Central memory CD8-positive, alpha-beta T cell (primary cell): ENCODE measurements at regions not wholly inside any gene's neighbourhood (a gene's known extent, or its start where the extent isn't known, plus 50 kb on each side); places are given as distances from the start of the nearest gene placed in this dataset.

Experiments
- ATAC-seq: fragments of 150-1000 bp; cut with Tn5 transposase; replicated peaks from 2 replicates; pipeline ENCODE4 v1.10.0; 2022; ENCODE audit warnings: mild to moderate bottlenecking, moderate FRiP score, moderate number of reproducible peaks; ENCODE audit not compliant: poor library complexity, severe bottlenecking; ENCODE audit errors: extremely low read depth
- DNase-seq, 2 donors: peaks; one replicate each; pipeline ENCODE4 v3.0.0; 2021; ENCODE audit warnings: low spot score in 2 of 2
- H3K27ac Mint-ChIP-seq: one replicate; pipeline ENCODE4 v1.8.0; 2022; ENCODE audit warnings: low read depth, mild to moderate bottlenecking, moderate library complexity, mixed read lengths
- H3K27me3 Mint-ChIP-seq: one replicate; pipeline ENCODE4 v1.8.0; 2022; ENCODE audit warnings: mixed read lengths
- H3K36me3 Mint-ChIP-seq: one replicate; pipeline ENCODE4 v1.8.0; 2022; ENCODE audit warnings: mild to moderate bottlenecking, moderate library complexity, mixed read lengths; ENCODE audit not compliant: insufficient read depth
- H3K4me1 Mint-ChIP-seq: one replicate; pipeline ENCODE4 v1.8.0; 2022; ENCODE audit warnings: mixed read lengths
- H3K4me3 Mint-ChIP-seq: one replicate; pipeline ENCODE4 v1.8.0; 2022; ENCODE audit warnings: mild to moderate bottlenecking, moderate library complexity, mixed read lengths
- H3K9me3 Mint-ChIP-seq: one replicate; pipeline ENCODE4 v1.8.0; 2022; ENCODE audit warnings: mixed read lengths

- DNase-seq (no peak), ATAC-seq (no peak)
- no peak overlapping the region for H3K27ac Mint-ChIP-seq
- no peaks in the 10 kb centered on the region for H3K9me3 Mint-ChIP-seq
- no peaks in the 10 kb centered on the region for H3K4me1 Mint-ChIP-seq
- H3K36me3 Mint-ChIP-seq, result no peaks in the 10 kb centered on the region
- H3K27me3 Mint-ChIP-seq, result peaks cover 83% of the 10 kb centered on the region
- H3K4me3 Mint-ChIP-seq, result no peak overlapping the region
Measured at GRCh38 chr12:108462686-108463085, 52.4 kb upstream of the FICD start.

- no peak for DNase-seq
- no peaks in the 10 kb centered on the region for H3K9me3 Mint-ChIP-seq
- no peaks in the 10 kb centered on the region for H3K4me1 Mint-ChIP-seq
- peaks cover 68% of the 10 kb centered on the region for H3K27me3 Mint-ChIP-seq
- H3K27ac Mint-ChIP-seq, result no peak overlapping the region
- H3K4me3 Mint-ChIP-seq, result no peak overlapping the region
- no peaks in the 10 kb centered on the region for H3K36me3 Mint-ChIP-seq
- ATAC-seq, result no peak
Measured at GRCh38 chr12:108461058-108461660, 53.9 kb upstream of the FICD start.

- no peak for DNase-seq
- no peaks in the 10 kb centered on the region for H3K4me1 Mint-ChIP-seq
- H3K36me3 Mint-ChIP-seq, result no peaks in the 10 kb centered on the region
- no peak for ATAC-seq
- no peak overlapping the region for H3K4me3 Mint-ChIP-seq
- H3K9me3 Mint-ChIP-seq, result no peaks in the 10 kb centered on the region
- no peak overlapping the region for H3K27ac Mint-ChIP-seq
- peaks cover 67% of the 10 kb centered on the region for H3K27me3 Mint-ChIP-seq
Measured at GRCh38 chr12:108459149-108459548, 55.9 kb upstream of the FICD start.

- no peaks in the 10 kb centered on the region for H3K9me3 Mint-ChIP-seq
- no peaks in the 10 kb centered on the region for H3K4me1 Mint-ChIP-seq
- H3K36me3 Mint-ChIP-seq, result no peaks in the 10 kb centered on the region
- DNase-seq (no peak), ATAC-seq (no peak)
- H3K27ac Mint-ChIP-seq, result no peak overlapping the region
- no peak overlapping the region for H3K4me3 Mint-ChIP-seq
- H3K27me3 Mint-ChIP-seq, result peaks cover 67% of the 10 kb centered on the region
Measured at GRCh38 chr12:108457734-108458361, 57.2 kb upstream of the FICD start.

GRCh38 chr12:108457006-108457733, 57.9 kb upstream of the FICD start:
- no peak for DNase-seq
- no peaks in the 10 kb centered on the region for H3K36me3 Mint-ChIP-seq

GRCh38 chr12:108455706-108456105, 59.4 kb upstream of the FICD start:
- no peaks in the 10 kb centered on the region for H3K9me3 Mint-ChIP-seq
- H3K27ac Mint-ChIP-seq, result no peak overlapping the region
- DNase-seq (no peak), ATAC-seq (no peak)
- no peak overlapping the region for H3K4me3 Mint-ChIP-seq
- H3K27me3 Mint-ChIP-seq, result peaks cover 71% of the 10 kb centered on the region
- H3K4me1 Mint-ChIP-seq, result no peaks in the 10 kb centered on the region
- H3K36me3 Mint-ChIP-seq, result no peaks in the 10 kb centered on the region

More at GRCh38 chr12:108457006-108457733, 57.9 kb upstream of the FICD start:
- Mint-ChIP-seq H3K27me3 (peaks cover 67% of the 10 kb centered on the region), H3K27ac (no peak overlapping the region), H3K4me1 (no peaks in the 10 kb centered on the region), H3K9me3 (no peaks in the 10 kb centered on the region), H3K4me3 (no peak overlapping the region)
- no peak for ATAC-seq

- DNase-seq (no peak), ATAC-seq (no peak)
- no peaks in the 10 kb centered on the region for H3K9me3 Mint-ChIP-seq
- H3K4me3 Mint-ChIP-seq, result no peak overlapping the region
- no peak overlapping the region for H3K27ac Mint-ChIP-seq
- peaks cover 64% of the 10 kb centered on the region for H3K27me3 Mint-ChIP-seq
- no peaks in the 10 kb centered on the region for H3K4me1 Mint-ChIP-seq
- no peaks in the 10 kb centered on the region for H3K36me3 Mint-ChIP-seq
Measured at GRCh38 chr12:108454539-108455139, 60.4 kb upstream of the FICD start.

GRCh38 chr12:108449478-108449877, 65.6 kb upstream of the FICD start:
- Mint-ChIP-seq H3K4me1 (no peaks in the 10 kb centered on the region), H3K4me3 (no peak overlapping the region), H3K27me3 (peaks cover 82% of the 10 kb centered on the region), H3K27ac (no peak overlapping the region), H3K9me3 (no peaks in the 10 kb centered on the region), H3K36me3 (no peaks in the 10 kb centered on the region)
- ATAC-seq, result no peak
- DNase-seq, result no peak

GRCh38 chr12:108448246-108448645, 66.8 kb upstream of the FICD start:
- no peak overlapping the region for H3K4me3 Mint-ChIP-seq
- ATAC-seq, result no peak
- no peaks in the 10 kb centered on the region for H3K9me3 Mint-ChIP-seq
- no peak for DNase-seq
- H3K27ac Mint-ChIP-seq, result no peak overlapping the region
- H3K36me3 Mint-ChIP-seq, result no peaks in the 10 kb centered on the region
- H3K27me3 Mint-ChIP-seq, result peaks cover 81% of the 10 kb centered on the region
- no peaks in the 10 kb centered on the region for H3K4me1 Mint-ChIP-seq

GRCh38 chr12:108447168-108447832, 67.8 kb upstream of the FICD start:
- ATAC-seq (no peak), DNase-seq (no peak)
- no peak overlapping the region for H3K4me3 Mint-ChIP-seq
- no peaks in the 10 kb centered on the region for H3K4me1 Mint-ChIP-seq
- peaks cover 81% of the 10 kb centered on the region for H3K27me3 Mint-ChIP-seq
- no peaks in the 10 kb centered on the region for H3K9me3 Mint-ChIP-seq
- H3K36me3 Mint-ChIP-seq, result no peaks in the 10 kb centered on the region
- no peak overlapping the region for H3K27ac Mint-ChIP-seq

GRCh38 chr12:108446766-108447165, 68.3 kb upstream of the FICD start:
- no peak for ATAC-seq
- no peak for DNase-seq
- H3K27me3 Mint-ChIP-seq, result peaks cover 81% of the 10 kb centered on the region
- no peak overlapping the region for H3K27ac Mint-ChIP-seq
- H3K9me3 Mint-ChIP-seq, result no peaks in the 10 kb centered on the region
- no peaks in the 10 kb centered on the region for H3K4me1 Mint-ChIP-seq
- H3K36me3 Mint-ChIP-seq, result no peaks in the 10 kb centered on the region
- H3K4me3 Mint-ChIP-seq, result no peak overlapping the region

- no peaks in the 10 kb centered on the region for H3K36me3 Mint-ChIP-seq
- H3K4me1 Mint-ChIP-seq, result no peaks in the 10 kb centered on the region
- ATAC-seq (no peak), DNase-seq (no peak)
- H3K4me3 Mint-ChIP-seq, result no peak overlapping the region
- H3K27me3 Mint-ChIP-seq, result peaks cover 74% of the 10 kb centered on the region
- no peak overlapping the region for H3K27ac Mint-ChIP-seq
- no peaks in the 10 kb centered on the region for H3K9me3 Mint-ChIP-seq
Measured at GRCh38 chr12:108442910-108443309, 72.2 kb upstream of the FICD start.
